Stimulated activated naive CD4-positive, alpha-beta T cell treated with Interleukin-2 at 50 U/mL for 16 hours (primary cell): ENCODE measurements at regions not wholly inside any gene's neighbourhood (a gene's known extent, or its start where the extent isn't known, plus 50 kb on each side); places are given as distances from the start of the nearest gene placed in this dataset.
"Not testable (repeated sequence)": the region's sequence is repeated elsewhere in the genome, so short reads cannot be mapped to it uniquely, and the experiment has no call there.

Experiments used
- DNase-seq: peaks from one replicate; lab custom pipeline; 2025; lab: John Stamatoyannopoulos, UW

- no peak for DNase-seq
These were observed 180.5 kb downstream of the CEMIP2 start for GRCh38 chr9:71587576-71588362.

- DNase-seq: no peak
These were observed 184.5 kb downstream of the CEMIP2 start for GRCh38 chr9:71583792-71584191.

DNA sequence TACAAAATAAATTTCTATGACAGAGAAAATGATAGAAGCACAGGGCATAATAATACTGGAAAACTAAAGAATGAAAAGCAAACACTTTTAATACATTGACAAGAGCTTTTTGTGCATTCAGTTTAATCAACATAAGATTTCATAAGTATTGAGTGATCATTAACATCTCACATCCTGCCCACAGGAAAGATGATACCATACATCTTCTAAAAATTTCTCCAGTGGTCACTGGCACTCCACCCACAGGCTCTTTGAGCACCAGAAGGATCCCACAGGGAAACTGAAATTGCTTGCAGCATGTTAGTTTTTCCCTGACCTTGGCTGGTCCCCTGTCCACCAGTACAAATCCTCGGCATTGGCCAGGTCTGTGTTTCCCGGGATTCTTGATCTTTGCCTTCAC lies 186.0 kb downstream of the CEMIP2 start:
- DNase-seq: no peak

DNA sequence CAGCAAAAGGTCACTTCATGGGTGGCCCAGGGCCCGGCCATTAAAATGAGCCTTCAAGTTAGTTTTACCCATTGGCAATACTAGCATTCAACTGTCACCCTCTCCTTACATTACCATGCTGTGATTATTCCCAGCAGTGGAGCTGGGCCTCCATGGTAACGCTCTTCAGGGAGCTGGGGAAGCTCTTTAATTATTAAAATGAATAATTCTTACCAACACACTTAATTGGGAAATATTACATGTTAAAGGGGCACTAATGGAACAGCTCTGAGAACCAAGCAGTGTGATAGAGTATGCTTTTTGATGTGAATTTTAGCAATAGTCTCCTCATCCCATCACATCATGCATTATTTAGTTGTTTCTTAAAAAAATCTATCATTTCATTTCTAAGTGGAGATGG lies 187.2 kb downstream of the CEMIP2 start:
- DNase-seq: no peak

DNA sequence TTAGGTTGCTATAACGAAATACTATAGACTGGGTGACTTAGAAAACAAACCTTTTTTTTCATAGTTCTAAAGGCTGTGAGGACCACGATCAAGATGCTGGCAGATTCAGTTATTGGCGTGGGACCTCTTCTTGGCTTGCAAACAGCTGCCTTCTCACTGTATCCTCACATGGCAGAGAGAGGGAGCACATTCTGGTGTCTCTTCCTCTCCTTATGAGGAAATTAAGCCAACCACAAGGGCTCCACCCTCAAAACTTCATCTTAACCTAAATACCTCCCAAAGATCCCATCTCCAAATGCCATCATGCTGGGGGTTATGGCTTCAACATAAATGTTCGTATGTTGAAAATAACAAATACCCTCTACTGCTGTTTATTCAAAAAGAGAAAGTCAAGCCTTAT lies 197.1 kb downstream of the CEMIP2 start:
- DNase-seq: no peak

DNA sequence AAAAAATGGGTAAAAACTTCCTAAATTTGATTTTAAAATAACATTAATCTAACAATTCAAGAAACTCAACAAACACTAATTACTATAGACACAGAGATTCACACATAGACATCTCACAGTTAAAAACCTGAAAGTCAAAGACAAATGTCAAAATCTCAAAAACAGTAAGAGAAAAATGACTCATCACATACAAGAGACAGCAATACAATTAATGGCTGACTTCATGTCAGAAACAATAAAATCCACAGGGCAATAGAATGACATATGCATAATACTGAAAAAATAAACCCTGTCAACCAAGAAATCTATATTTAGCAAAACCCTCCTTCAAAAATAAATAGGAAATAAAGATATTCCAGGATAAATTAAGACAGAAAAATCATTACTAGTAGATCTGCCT lies 200.4 kb downstream of the CEMIP2 start:
- no peak for DNase-seq

- DNase-seq: no peak
These were observed 206.2 kb downstream of the CEMIP2 start for GRCh38 chr9:71562140-71562539.

GRCh38 chr9:71557310-71557709 lies 211.0 kb downstream of the CEMIP2 start:
- no peak for DNase-seq

DNA sequence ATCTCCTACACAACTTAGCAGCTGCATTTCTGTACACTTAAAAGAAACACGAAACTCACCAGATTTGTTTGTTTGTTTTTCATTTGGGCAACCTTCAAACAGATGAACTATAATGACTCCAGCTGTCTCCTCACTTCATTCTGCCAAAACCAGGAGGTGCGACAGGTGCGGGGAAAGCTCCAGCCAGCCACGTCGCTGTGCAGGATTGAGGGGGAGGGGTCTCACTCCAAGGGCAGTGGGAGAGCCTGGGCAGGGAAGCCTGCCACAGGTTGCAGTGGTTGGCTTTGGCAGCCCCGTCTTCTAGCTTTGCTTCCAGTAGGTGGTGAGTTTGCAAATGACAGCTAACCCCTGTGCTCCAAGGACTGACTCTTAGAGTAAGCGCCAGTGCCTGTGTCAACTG lies 215.8 kb downstream of the CEMIP2 start:
- no peak for DNase-seq

GRCh38 chr9:71549023-71549422 lies 219.3 kb downstream of the CEMIP2 start:
- DNase-seq: no peak

DNA sequence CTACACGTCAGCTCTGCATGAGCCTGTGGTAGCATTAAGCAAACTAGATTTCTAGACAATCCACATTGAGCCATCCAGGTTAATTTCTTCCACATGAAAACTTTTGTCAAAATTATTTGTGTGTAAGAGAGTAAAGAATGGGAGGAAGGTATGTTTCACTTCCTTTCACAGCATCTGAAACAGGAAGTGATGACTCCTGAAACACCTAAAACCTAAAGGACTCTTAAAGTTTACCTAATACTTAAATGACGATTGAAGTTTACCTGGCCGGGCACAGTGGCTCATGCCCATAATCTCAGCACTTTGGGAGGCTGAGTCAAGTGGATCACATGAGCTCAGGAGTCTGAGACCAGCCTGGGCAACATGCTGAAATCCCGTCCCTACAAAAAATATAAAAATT lies 223.8 kb downstream of the CEMIP2 start:
- DNase-seq: no peak

- no peak for DNase-seq
These were observed 226.9 kb downstream of the CEMIP2 start for GRCh38 chr9:71541436-71541835.

DNA sequence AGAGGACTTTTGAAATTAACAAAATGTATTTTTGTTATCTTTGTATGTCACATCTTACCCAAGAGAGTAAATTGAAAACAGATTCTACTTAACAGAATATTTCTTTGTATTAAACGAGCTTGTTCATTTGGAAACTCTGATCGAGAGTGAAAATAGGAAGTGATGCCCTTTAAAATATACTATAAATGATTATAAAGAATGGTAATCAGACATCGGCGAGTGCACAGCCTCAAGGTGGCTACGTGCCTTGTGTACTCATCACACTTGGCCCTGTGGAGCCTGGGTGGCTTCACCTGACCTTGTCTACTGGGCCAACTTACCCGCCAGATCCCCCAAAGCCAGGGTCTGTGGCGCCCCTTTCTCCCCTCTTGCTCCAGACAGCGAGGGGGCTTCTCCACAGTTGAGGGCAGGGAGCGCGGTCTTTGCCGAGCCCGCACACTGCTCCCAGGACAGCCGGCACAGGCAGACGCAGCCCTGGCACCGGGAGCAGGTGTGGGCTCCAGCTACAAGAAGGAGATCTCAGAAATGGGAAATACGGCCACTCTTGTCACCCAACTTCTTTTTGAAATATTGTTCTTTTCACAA lies 243.2 kb downstream of the CEMIP2 start:
- no peak for DNase-seq

DNA sequence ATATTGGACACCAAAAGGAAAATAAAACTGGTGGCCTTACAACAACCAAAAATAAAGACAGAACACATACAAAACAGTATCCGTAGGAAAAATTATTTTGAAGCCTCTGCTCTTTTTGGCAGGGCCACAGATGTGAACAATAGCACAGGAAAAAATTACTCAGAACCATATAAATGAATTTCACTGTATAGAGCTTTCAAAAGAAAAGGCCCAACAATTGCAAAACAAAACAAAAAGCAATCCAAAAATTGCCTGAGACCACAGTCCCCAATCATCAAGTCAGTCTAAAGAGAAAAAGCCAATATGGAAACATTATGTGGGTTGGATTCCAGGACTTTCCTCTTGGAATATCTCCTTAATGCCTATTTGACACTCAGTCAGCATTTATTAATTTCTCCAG lies 243.8 kb downstream of the CEMIP2 start:
- DNase-seq: no peak

- DNase-seq: no peak
These were observed 247.2 kb downstream of the CEMIP2 start for GRCh38 chr9:71521132-71521531.

GRCh38 chr9:71519098-71519696 lies 249.1 kb downstream of the CEMIP2 start:
- no peak for DNase-seq

- DNase-seq: no peak
These were observed 250.1 kb downstream of the CEMIP2 start for GRCh38 chr9:71518045-71518827.

- no peak for DNase-seq
These were observed 252.7 kb downstream of the CEMIP2 start for GRCh38 chr9:71515626-71516025.

- no peak for DNase-seq
These were observed 253.2 kb downstream of the CEMIP2 start for GRCh38 chr9:71515107-71515506.

DNA sequence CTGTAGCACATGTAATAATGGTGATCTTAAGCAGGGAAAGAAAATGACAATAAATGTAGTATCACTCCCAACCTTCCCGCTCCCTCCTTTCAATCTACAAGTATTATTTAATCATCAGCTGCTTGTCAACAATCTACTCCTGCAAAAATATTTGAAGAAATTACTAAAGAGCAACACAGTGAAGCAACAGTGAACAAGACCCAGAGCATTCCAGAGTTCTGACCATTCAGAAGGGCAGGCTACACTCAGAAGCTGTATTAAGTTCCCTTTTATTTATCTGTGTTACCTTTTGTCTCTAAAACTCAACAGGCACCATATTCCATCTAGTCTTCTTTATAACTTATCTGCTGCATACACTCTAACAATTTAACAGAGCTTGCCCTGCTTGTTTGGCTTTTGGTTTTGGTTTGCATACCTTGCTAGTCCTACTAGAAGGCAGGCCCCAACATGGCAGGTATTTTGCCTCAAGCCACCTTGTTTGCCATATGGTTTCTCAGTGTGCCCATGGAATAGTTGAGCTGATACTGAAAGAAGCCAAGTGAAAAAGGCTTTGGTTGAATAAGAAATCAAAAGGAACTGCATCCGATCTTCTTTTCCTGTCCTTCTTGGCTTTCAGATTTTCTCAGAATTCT lies 253.9 kb downstream of the CEMIP2 start:
- no peak for DNase-seq

DNA sequence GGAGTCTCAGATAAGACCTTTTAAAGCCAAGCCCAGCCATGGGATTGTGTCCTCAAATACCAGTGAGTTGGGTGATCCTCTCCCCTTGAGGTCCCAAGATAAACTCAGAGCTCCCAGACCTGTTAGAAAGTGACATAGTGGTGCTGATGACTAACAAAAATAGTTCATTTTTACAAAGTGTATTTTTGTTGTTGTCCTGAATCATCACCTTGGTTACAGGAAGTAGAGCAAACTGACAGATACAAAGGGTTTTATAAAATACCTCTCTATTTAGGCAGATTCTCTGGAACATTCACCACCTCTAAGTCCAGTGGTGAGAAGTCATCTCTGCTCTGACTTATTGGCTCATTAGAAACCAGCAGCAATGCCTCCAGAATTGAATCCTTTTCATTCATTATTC lies 259.3 kb downstream of the CEMIP2 start:
- no peak for DNase-seq

- DNase-seq: not testable (repeated sequence)
These were observed 260.2 kb downstream of the CEMIP2 start for GRCh38 chr9:71508141-71508540.
